ENCODE measurements at regions not wholly inside any gene's neighbourhood (a gene's known extent, or its start where the extent isn't known, plus 50 kb on each side); places are given as distances from the start of the nearest gene placed in this dataset.
"Not testable (repeated sequence)": the region's sequence is repeated elsewhere in the genome, so short reads cannot be mapped to it uniquely, and the experiment has no call there.

GRCh38 chr22:27254063-27254462 lies 547.5 kb downstream of the MN1 start:
- H3K4me1 Mint-ChIP-seq (ENCODE audit: low read depth); H3K27me3 Mint-ChIP-seq (ENCODE audit: low read depth); H3K27ac Mint-ChIP-seq; H3K36me3 Mint-ChIP-seq (ENCODE audit: insufficient read depth in 2 of 2); H3K4me3 Mint-ChIP-seq; DNase-seq; ATAC-seq (replicated peaks in 1 of 2): not testable (repeated sequence)
- H3K9me3 Mint-ChIP-seq: peaks cover 7 to 10% of the 10 kb centered on the region in 2 donors

- ATAC-seq (replicated peaks in 1 of 2) (no peak), DNase-seq (no peak)
- H3K27me3 Mint-ChIP-seq (ENCODE audit: low read depth): no peaks in the 10 kb centered on the region
Observed at GRCh38 chr22:27255580-27255979, 546.0 kb downstream of the MN1 start.

GRCh38 chr22:27257987-27258386 lies 543.6 kb downstream of the MN1 start:
- Mint-ChIP-seq H3K9me3 (peaks cover 7 to 10% of the 10 kb centered on the region in 2 donors), H3K27ac (no peak overlapping the region), H3K36me3 (ENCODE audit: insufficient read depth in 2 of 2) (peaks cover 4 to 5% of the 10 kb centered on the region in 2 donors), H3K27me3 (ENCODE audit: low read depth) (no peaks in the 10 kb centered on the region), H3K4me3 (no peak overlapping the region), H3K4me1 (ENCODE audit: low read depth) (no peaks in the 10 kb centered on the region)
- DNase-seq: no peak
- no peak for ATAC-seq (replicated peaks in 1 of 2)

More at GRCh38 chr22:27255580-27255979, 546.0 kb downstream of the MN1 start:
- no peak overlapping the region for H3K4me3 Mint-ChIP-seq
- H3K36me3 Mint-ChIP-seq (ENCODE audit: insufficient read depth in 2 of 2): peaks cover 4 to 5% of the 10 kb centered on the region in 2 donors
- H3K27ac Mint-ChIP-seq: peak overlapping the region; percentile 47
- no peaks in the 10 kb centered on the region for H3K4me1 Mint-ChIP-seq (ENCODE audit: low read depth)
- H3K9me3 Mint-ChIP-seq: peaks cover 7 to 10% of the 10 kb centered on the region in 2 donors

GRCh38 chr22:27258616-27259172 lies 542.9 kb downstream of the MN1 start:
- Mint-ChIP-seq H3K36me3 (ENCODE audit: insufficient read depth in 2 of 2) (peaks cover 4 to 5% of the 10 kb centered on the region in 2 donors), H3K9me3 (peaks cover 7 to 14% of the 10 kb centered on the region in 2 donors), H3K4me3 (no peak overlapping the region), H3K4me1 (ENCODE audit: low read depth) (no peaks in the 10 kb centered on the region), H3K27me3 (ENCODE audit: low read depth) (no peaks in the 10 kb centered on the region), H3K27ac (no peak overlapping the region)
- ATAC-seq (replicated peaks in 1 of 2): no peak
- DNase-seq: no peak

- Mint-ChIP-seq H3K4me1 (ENCODE audit: low read depth) (no peaks in the 10 kb centered on the region), H3K4me3 (no peak overlapping the region), H3K9me3 (peaks cover 7 to 14% of the 10 kb centered on the region in 2 donors), H3K36me3 (ENCODE audit: insufficient read depth in 2 of 2) (peaks cover 4 to 5% of the 10 kb centered on the region in 2 donors), H3K27me3 (ENCODE audit: low read depth) (no peaks in the 10 kb centered on the region), H3K27ac (no peak overlapping the region)
- no peak for ATAC-seq (replicated peaks in 1 of 2)
- no peak for DNase-seq
Observed at GRCh38 chr22:27259433-27259832, 542.1 kb downstream of the MN1 start.

- Mint-ChIP-seq H3K4me1 (ENCODE audit: low read depth) (no peaks in the 10 kb centered on the region), H3K4me3 (no peak overlapping the region), H3K36me3 (ENCODE audit: insufficient read depth in 2 of 2) (peaks cover 4 to 5% of the 10 kb centered on the region in 2 donors), H3K27ac (no peak overlapping the region), H3K27me3 (ENCODE audit: low read depth) (no peaks in the 10 kb centered on the region), H3K9me3 (peaks cover 7 to 14% of the 10 kb centered on the region in 2 donors)
- ATAC-seq (replicated peaks in 1 of 2): no peak
- no peak for DNase-seq
Observed at GRCh38 chr22:27260087-27260698, 541.4 kb downstream of the MN1 start.

- Mint-ChIP-seq H3K36me3 (ENCODE audit: insufficient read depth in 2 of 2) (no peaks in the 10 kb centered on the region), H3K9me3 (peaks cover 0 to 7% of the 10 kb centered on the region in 2 donors), H3K27ac (no peak overlapping the region), H3K4me1 (ENCODE audit: low read depth) (no peaks in the 10 kb centered on the region), H3K4me3 (no peak overlapping the region), H3K27me3 (ENCODE audit: low read depth) (no peaks in the 10 kb centered on the region)
- no peak for DNase-seq
- no peak for ATAC-seq (replicated peaks in 1 of 2)
Observed at GRCh38 chr22:27262361-27262760, 539.2 kb downstream of the MN1 start.

- H3K27me3 Mint-ChIP-seq (ENCODE audit: low read depth): no peaks in the 10 kb centered on the region
- peaks cover 0 to 5% of the 10 kb centered on the region in 2 donors for H3K9me3 Mint-ChIP-seq
- no peaks in the 10 kb centered on the region for H3K36me3 Mint-ChIP-seq (ENCODE audit: insufficient read depth in 2 of 2)
- H3K4me1 Mint-ChIP-seq (ENCODE audit: low read depth): no peaks in the 10 kb centered on the region
- DNase-seq (no peak), ATAC-seq (replicated peaks in 1 of 2) (no peak)
- no peak overlapping the region for H3K27ac Mint-ChIP-seq
- no peak overlapping the region for H3K4me3 Mint-ChIP-seq
Observed at GRCh38 chr22:27264184-27264583, 537.4 kb downstream of the MN1 start.

GRCh38 chr22:27267145-27267544 lies 534.4 kb downstream of the MN1 start:
- Mint-ChIP-seq H3K36me3 (ENCODE audit: insufficient read depth in 2 of 2) (no peaks in the 10 kb centered on the region), H3K27me3 (ENCODE audit: low read depth) (no peaks in the 10 kb centered on the region), H3K27ac (no peak overlapping the region), H3K9me3 (peaks cover 0 to 5% of the 10 kb centered on the region in 2 donors), H3K4me1 (ENCODE audit: low read depth) (no peaks in the 10 kb centered on the region), H3K4me3 (no peak overlapping the region)
- ATAC-seq (replicated peaks in 1 of 2) (no peak), DNase-seq (no peak)

- DNase-seq: no peak
- no peak for ATAC-seq (replicated peaks in 1 of 2)
- Mint-ChIP-seq H3K27me3 (ENCODE audit: low read depth) (no peaks in the 10 kb centered on the region), H3K36me3 (ENCODE audit: insufficient read depth in 2 of 2) (no peaks in the 10 kb centered on the region), H3K4me1 (ENCODE audit: low read depth) (no peaks in the 10 kb centered on the region), H3K9me3 (no peaks in the 10 kb centered on the region), H3K27ac (no peak overlapping the region), H3K4me3 (no peak overlapping the region)
Observed at GRCh38 chr22:27269751-27270543, 531.6 kb downstream of the MN1 start.

GRCh38 chr22:27270818-27271510 lies 530.6 kb downstream of the MN1 start:
- H3K4me3 Mint-ChIP-seq: no peak overlapping the region
- ATAC-seq (replicated peaks in 1 of 2) (no peak), DNase-seq (no peak)
- H3K9me3 Mint-ChIP-seq: no peaks in the 10 kb centered on the region
- H3K36me3 Mint-ChIP-seq (ENCODE audit: insufficient read depth in 2 of 2): no peaks in the 10 kb centered on the region
- H3K4me1 Mint-ChIP-seq (ENCODE audit: low read depth): no peaks in the 10 kb centered on the region
- H3K27ac Mint-ChIP-seq: no peak overlapping the region
- peaks cover 6% of the 10 kb centered on the region for H3K27me3 Mint-ChIP-seq (ENCODE audit: low read depth)

- DNase-seq (no peak), ATAC-seq (replicated peaks in 1 of 2) (no peak)
- Mint-ChIP-seq H3K9me3 (no peaks in the 10 kb centered on the region), H3K4me1 (ENCODE audit: low read depth) (no peaks in the 10 kb centered on the region), H3K4me3 (no peak overlapping the region), H3K27ac (no peak overlapping the region), H3K36me3 (ENCODE audit: insufficient read depth in 2 of 2) (no peaks in the 10 kb centered on the region), H3K27me3 (ENCODE audit: low read depth) (peaks cover 11% of the 10 kb centered on the region)
Observed at GRCh38 chr22:27273436-27273835, 528.1 kb downstream of the MN1 start.

GRCh38 chr22:27273853-27274252 lies 527.7 kb downstream of the MN1 start:
- H3K27ac Mint-ChIP-seq: no peak overlapping the region
- DNase-seq (no peak), ATAC-seq (replicated peaks in 1 of 2) (no peak)
- no peaks in the 10 kb centered on the region for H3K36me3 Mint-ChIP-seq (ENCODE audit: insufficient read depth in 2 of 2)
- no peaks in the 10 kb centered on the region for H3K9me3 Mint-ChIP-seq
- no peak overlapping the region for H3K4me3 Mint-ChIP-seq
- H3K27me3 Mint-ChIP-seq (ENCODE audit: low read depth): peaks cover 11% of the 10 kb centered on the region
- no peaks in the 10 kb centered on the region for H3K4me1 Mint-ChIP-seq (ENCODE audit: low read depth)
